CD14-positive monocyte (primary cell): ENCODE measurements at regions not wholly inside any gene's neighbourhood (a gene's known extent, or its start where the extent isn't known, plus 50 kb on each side); places are given as distances from the start of the nearest gene placed in this dataset.

Experiments
- DNase-seq, 3 donors: peaks; one replicate each; pipeline ENCODE4 v3.0.0-alpha.2; 2011 to 2022
- H2AFZ ChIP-seq: 2 replicates; pipeline ENCODE4 v1.6.0; 2012; ENCODE audit warnings: mild to moderate bottlenecking, low read depth, low read length, inconsistent platforms; ENCODE audit not compliant: insufficient read depth, poor library complexity, severe bottlenecking
- H3K27ac ChIP-seq, 2 donors: 1 replicate in 1 of 2; 2 replicates in 1 of 2; pipeline ENCODE4 v1.5.1; 2012 to 2013; ENCODE audit warnings: low read length in 2 of 2, control low read depth in 1 of 2, inconsistent platforms in 1 of 2, low read depth in 1 of 2, mild to moderate bottlenecking in 1 of 2
- H3K27me3 ChIP-seq, 2 donors: one replicate each; pipeline versions ENCODE4 v1.6.0 to v1.6.1; 2011 to 2013; ENCODE audit warnings: low read length in 2 of 2; ENCODE audit not compliant: control insufficient read depth in 2 of 2, insufficient read depth in 2 of 2
- H3K36me3 ChIP-seq, 2 donors: replicated peaks in 1 of 2; 1 replicate in 1 of 2; 2 replicates in 1 of 2; pipeline versions ENCODE4 v1.5.1 to v1.6.1; 2012 to 2013; ENCODE audit warnings: low read length in 2 of 2, control low read depth in 1 of 2, inconsistent platforms in 1 of 2, mild to moderate bottlenecking in 1 of 2; ENCODE audit not compliant: insufficient read depth in 2 of 2, control insufficient read depth in 1 of 2
- H3K4me1 ChIP-seq, 2 donors: 1 replicate in 1 of 2; 2 replicates in 1 of 2; pipeline versions ENCODE4 v1.5.1 to v1.6.1; 2012 to 2013; ENCODE audit warnings: low read length in 2 of 2, control low read depth in 1 of 2, inconsistent platforms in 1 of 2, mild to moderate bottlenecking in 1 of 2, moderate library complexity in 1 of 2; ENCODE audit not compliant: insufficient read depth in 2 of 2, control insufficient read depth in 1 of 2
- H3K4me2 ChIP-seq: replicated peaks from 2 replicates; pipeline ENCODE3; 2012; ENCODE audit warnings: low read length, moderate library complexity, mild to moderate bottlenecking; ENCODE audit not compliant: poor library complexity, severe bottlenecking; ENCODE audit errors: extremely low read depth
- H3K4me3 ChIP-seq, 3 experiments: fragments of 200-600 bp in 1 of 3; sonication (generic) in 1 of 3; replicated peaks in 1 of 3; 1 replicate in 2 of 3; 2 replicates in 1 of 3; pipeline ENCODE4 v1.5.1; 2011 to 2013; ENCODE audit warnings: low read length in 3 of 3, mild to moderate bottlenecking in 3 of 3, control low read depth in 2 of 3, low read depth in 2 of 3, inconsistent platforms in 1 of 3, moderate library complexity in 1 of 3
- H3K79me2 ChIP-seq: 2 replicates; pipeline ENCODE4 v1.6.0; 2012; ENCODE audit warnings: mild to moderate bottlenecking, control low read depth, inconsistent platforms, low read length, moderate library complexity; ENCODE audit not compliant: insufficient read depth
- H3K9ac ChIP-seq: 2 replicates; pipeline ENCODE4 v1.6.0; 2017; ENCODE audit warnings: low read length, mild to moderate bottlenecking; ENCODE audit not compliant: insufficient read depth, poor library complexity, severe bottlenecking
- H3K9me3 ChIP-seq, 2 donors: replicated peaks in 1 of 2; 1 replicate in 1 of 2; 2 replicates in 1 of 2; pipeline versions ENCODE4 v1.5.1 to v1.6.1; 2012 to 2013; ENCODE audit warnings: low read length in 2 of 2, control low read depth in 1 of 2; ENCODE audit not compliant: control insufficient read depth in 1 of 2, insufficient read depth in 1 of 2
- H4K20me1 ChIP-seq: 2 replicates; pipeline ENCODE4 v1.6.0; 2012; ENCODE audit warnings: mild to moderate bottlenecking, low read length, control low read depth, moderate library complexity; ENCODE audit not compliant: insufficient read depth
- H3K27ac Mint-ChIP-seq, 7 donors: one replicate each; pipeline ENCODE4 v1.8.0; 2020; ENCODE audit warnings: mild to moderate bottlenecking in 7 of 7, mixed read lengths in 7 of 7, moderate library complexity in 6 of 7, inconsistent platforms in 2 of 7
- H3K27me3 Mint-ChIP-seq, 3 donors: one replicate each; pipeline ENCODE4 v1.8.0; 2021 to 2022; ENCODE audit warnings: low read depth in 3 of 3, mild to moderate bottlenecking in 3 of 3, mixed read lengths in 3 of 3, moderate library complexity in 3 of 3, inconsistent platforms in 1 of 3
- H3K36me3 Mint-ChIP-seq, 2 donors: one replicate each; pipeline ENCODE4 v1.8.0; 2020; ENCODE audit warnings: mixed read lengths in 2 of 2, inconsistent platforms in 1 of 2, mild to moderate bottlenecking in 1 of 2
- H3K4me1 Mint-ChIP-seq: one replicate; pipeline ENCODE4 v1.8.0; 2020; ENCODE audit warnings: mild to moderate bottlenecking, mixed read lengths
- H3K4me3 Mint-ChIP-seq, 2 donors: one replicate each; pipeline ENCODE4 v1.8.0; 2020; ENCODE audit warnings: mild to moderate bottlenecking in 2 of 2, mixed read lengths in 2 of 2, moderate library complexity in 1 of 2
- H3K9me3 Mint-ChIP-seq, 7 donors: one replicate each; pipeline ENCODE4 v1.8.0; 2020 to 2022; ENCODE audit warnings: mixed read lengths in 7 of 7, mild to moderate bottlenecking in 6 of 7, moderate library complexity in 6 of 7, inconsistent platforms in 2 of 7
- CTCF ChIP-seq: fragments of 200-600 bp; IDR thresholded peaks from one replicate; pipeline ENCODE4 v1.8.0; 2022; ENCODE audit warnings: antibody characterized with exemption, mild to moderate bottlenecking
- WGBS: methylation state at CpG from one replicate; pipeline ENCODE4 v1.1.5; 2013; ENCODE audit warnings: missing lambda C conversion rate; ENCODE audit not compliant: insufficient coverage; 5-methylcytosine and 5-hydroxymethylcytosine counted together
- intact Hi-C, 2 donors: fragments of 100-400 bp; cut with micrococcal nuclease; formaldehyde crosslinking; loops; one replicate each; pipeline versions ENCODE4 v1.15.0 to v1.15.1; 2023

- no peak for DNase-seq
- Histone ChIP-seq H3K27me3 (no peaks in the 10 kb centered on the region), H3K4me3 (no peak overlapping the region), H3K9me3 (no peaks in the 10 kb centered on the region), H3K27ac (no peak overlapping the region), H3K9ac (no peak overlapping the region), H3K79me2 (no peaks in the 10 kb centered on the region), H4K20me1 (no peaks in the 10 kb centered on the region), H3K4me1 (no peaks in the 10 kb centered on the region), H3K4me2 (no peak overlapping the region), H2AFZ (no peak overlapping the region), H3K36me3 (no peaks in the 10 kb centered on the region)
- TF ChIP-seq CTCF, result no peak
- no peaks in the 10 kb centered on the region for H3K36me3 Mint-ChIP-seq
- intact Hi-C loops, result no loop called here
- WGBS, result no CpG with 5 or more reads among the region's 1 CpG
- H3K9me3 Mint-ChIP-seq, result peaks cover 0 to 4% (median 0%) of the 10 kb centered on the region in 7 donors
- H3K27me3 Mint-ChIP-seq, result no peaks in the 10 kb centered on the region
- H3K27ac Mint-ChIP-seq, result no peak overlapping the region
- H3K4me3 Mint-ChIP-seq, result no peak overlapping the region
- no peaks in the 10 kb centered on the region for H3K4me1 Mint-ChIP-seq
Observed at GRCh38 chr2:140136861-140137260, 1356.7 kb upstream of the NXPH2 start.

- no peaks in the 10 kb centered on the region for H3K27me3 Mint-ChIP-seq
- no peak for TF ChIP-seq CTCF
Observed at GRCh38 chr2:140136366-140136765, 1356.2 kb upstream of the NXPH2 start.

More at GRCh38 chr2:140136366-140136765, 1356.2 kb upstream of the NXPH2 start:
- Histone ChIP-seq H4K20me1 (no peaks in the 10 kb centered on the region), H2AFZ (no peak overlapping the region), H3K9ac (no peak overlapping the region), H3K9me3 (no peaks in the 10 kb centered on the region), H3K36me3 (no peaks in the 10 kb centered on the region), H3K79me2 (no peaks in the 10 kb centered on the region), H3K27ac (no peak overlapping the region), H3K27me3 (no peaks in the 10 kb centered on the region), H3K4me2 (no peak overlapping the region), H3K4me1 (no peaks in the 10 kb centered on the region), H3K4me3 (no peak overlapping the region)
- intact Hi-C loops, result no loop called here
- no peaks in the 10 kb centered on the region for H3K36me3 Mint-ChIP-seq
- peaks cover 0 to 4% (median 0%) of the 10 kb centered on the region in 7 donors for H3K9me3 Mint-ChIP-seq
- no peak for DNase-seq
- H3K4me3 Mint-ChIP-seq, result no peak overlapping the region
- H3K4me1 Mint-ChIP-seq, result no peaks in the 10 kb centered on the region
- no peak overlapping the region for H3K27ac Mint-ChIP-seq
